GM23248 (cell line): ENCODE measurements at regions not wholly inside any gene's neighbourhood (a gene's known extent, or its start where the extent isn't known, plus 50 kb on each side); places are given as distances from the start of the nearest gene placed in this dataset.
A peak's percentile ranks its signal among the peaks of the same experiment; 100 is the strongest.

Experiments
- DNase-seq: peaks from one replicate; pipeline ENCODE4 v3.0.0-alpha.2; 2015
- H2AFZ ChIP-seq: fragments of 200-600 bp; sonication (generic); 2 replicates; pipeline ENCODE4 v1.6.1; 2016; ENCODE audit warnings: antibody characterized with exemption
- H3F3A ChIP-seq: fragments of 200-600 bp; sonication (generic); 2 replicates; pipeline ENCODE4 v1.6.1; 2016; ENCODE audit warnings: mild to moderate bottlenecking, antibody characterized with exemption, mixed run types; ENCODE audit not compliant: insufficient read depth
- H3K27ac ChIP-seq: fragments of 200-600 bp; sonication (generic); 2 replicates; pipeline ENCODE4 v1.5.1; 2016; ENCODE audit warnings: mild to moderate bottlenecking
- H3K27me3 ChIP-seq: fragments of 200-600 bp; sonication (generic); replicated peaks from 2 replicates; pipeline ENCODE4 v1.6.1; 2016; ENCODE audit warnings: mild to moderate bottlenecking; ENCODE audit not compliant: insufficient read depth
- H3K36me3 ChIP-seq: fragments of 200-600 bp; sonication (generic); 2 replicates; pipeline ENCODE4 v1.6.1; 2016; ENCODE audit warnings: low read depth, mild to moderate bottlenecking
- H3K4me1 ChIP-seq: fragments of 200-600 bp; sonication (generic); 2 replicates; pipeline ENCODE4 v1.6.1; 2016; ENCODE audit warnings: mild to moderate bottlenecking; ENCODE audit not compliant: insufficient read depth
- H3K4me2 ChIP-seq: fragments of 200-600 bp; sonication (generic); one replicate; pipeline ENCODE4 v1.6.1; 2016; ENCODE audit warnings: mild to moderate bottlenecking; ENCODE audit not compliant: unreplicated experiment
- H3K4me3 ChIP-seq: fragments of 200-600 bp; sonication (generic); 2 replicates; pipeline ENCODE4 v1.5.1; 2016; ENCODE audit warnings: mild to moderate bottlenecking
- H3K79me2 ChIP-seq: fragments of 200-600 bp; sonication (generic); 2 replicates; pipeline ENCODE4 v1.6.1; 2016; ENCODE audit warnings: mild to moderate bottlenecking; ENCODE audit not compliant: insufficient read depth
- H3K9ac ChIP-seq: fragments of 200-600 bp; sonication (generic); 2 replicates; pipeline ENCODE4 v1.6.1; 2016; ENCODE audit warnings: mild to moderate bottlenecking
- H3K9me2 ChIP-seq: fragments of 200-600 bp; sonication (generic); 2 replicates; pipeline ENCODE4 v1.6.1; 2016; ENCODE audit warnings: mixed run types, mild to moderate bottlenecking, moderate library complexity; ENCODE audit not compliant: insufficient read depth
- H3K9me3 ChIP-seq: fragments of 200-600 bp; sonication (generic); one replicate; pipeline ENCODE4 v1.6.1; 2017; ENCODE audit warnings: low read depth
- H4K20me1 ChIP-seq: fragments of 200-600 bp; sonication (generic); 2 replicates; pipeline ENCODE4 v1.6.0; 2016; ENCODE audit not compliant: insufficient read depth
- EZH2 ChIP-seq: fragments of 200-600 bp; sonication (generic); IDR thresholded peaks from 2 replicates; pipeline ENCODE4 v1.6.1; 2018; ENCODE audit warnings: antibody characterized with exemption, mild to moderate bottlenecking; ENCODE audit not compliant: insufficient read depth, poor library complexity, severe bottlenecking
- EZH2phosphoT487 ChIP-seq: fragments of 200-600 bp; sonication (generic); IDR thresholded peaks from 2 replicates; pipeline ENCODE4 v1.6.1; 2018; ENCODE audit warnings: antibody characterized with exemption, moderate library complexity, mild to moderate bottlenecking, low read depth; ENCODE audit not compliant: insufficient read depth
- WGBS, 2 experiments: methylation state at CpG; one replicate each; pipeline ENCODE4 v1.1.6; 2015 to 2017; ENCODE audit warnings: low lambda C conversion rate in 2 of 2, low coverage in 1 of 2; ENCODE audit errors: missing lambda C conversion rate in 2 of 2; 5-methylcytosine and 5-hydroxymethylcytosine counted together
- in situ Hi-C: fragments of 300-500 bp; cut with MboI; formaldehyde crosslinking; loops from 2 replicates; pipeline ENCODE4 v1.15.0; 2020

GRCh38 chr17:12523244-12523643 is 142.4 kb upstream of the MYOCD start:
- Histone ChIP-seq H3K4me3 (no peak overlapping the region), H3K9ac (no peak overlapping the region), H3K9me2 (no peaks in the 10 kb centered on the region), H3K79me2 (no peaks in the 10 kb centered on the region), H4K20me1 (no peaks in the 10 kb centered on the region), H3F3A (no peaks in the 10 kb centered on the region), H3K9me3 (no peaks in the 10 kb centered on the region), H3K36me3 (no peaks in the 10 kb centered on the region), H3K27me3 (no peaks in the 10 kb centered on the region), H3K27ac (no peak overlapping the region), H3K4me1 (no peaks in the 10 kb centered on the region), H2AFZ (no peak overlapping the region), H3K4me2 (no peak overlapping the region)
- 39 to 45% methylated on average over 5 of the region's 5 CpGs for WGBS, 2 experiments
- no peak for DNase-seq
- in situ Hi-C loops, result no loop called here
- no peak for TF ChIP-seq EZH2phosphoT487
- TF ChIP-seq EZH2, result no peak

GRCh38 chr17:12528036-12528435 is 137.7 kb upstream of the MYOCD start:
- DNase-seq, result no peak
- Histone ChIP-seq H3K9ac (no peak overlapping the region), H3K4me1 (no peaks in the 10 kb centered on the region), H3K9me2 (no peaks in the 10 kb centered on the region), H3K4me3 (no peak overlapping the region), H3K27ac (no peak overlapping the region), H4K20me1 (no peaks in the 10 kb centered on the region), H3F3A (no peaks in the 10 kb centered on the region), H2AFZ (no peak overlapping the region), H3K36me3 (no peaks in the 10 kb centered on the region), H3K4me2 (no peak overlapping the region), H3K27me3 (no peaks in the 10 kb centered on the region), H3K79me2 (no peaks in the 10 kb centered on the region), H3K9me3 (no peaks in the 10 kb centered on the region)
- in situ Hi-C loops, result no loop called here
- no peak for TF ChIP-seq EZH2
- no peak for TF ChIP-seq EZH2phosphoT487
- 26 to 46% methylated on average over 3 of the region's 3 CpGs for WGBS, 2 experiments

- 45 to 52% methylated on average over 4 of the region's 4 CpGs for WGBS, 2 experiments
- no peaks in the 10 kb centered on the region for H3K27me3 ChIP-seq
- no peak overlapping the region for H3K27ac ChIP-seq
- H4K20me1 ChIP-seq, result no peaks in the 10 kb centered on the region
- no peak overlapping the region for H3K4me2 ChIP-seq
- DNase-seq, result no peak
- H3K9me2 ChIP-seq, result no peaks in the 10 kb centered on the region
- no peaks in the 10 kb centered on the region for H3K79me2 ChIP-seq
- H3K9me3 ChIP-seq, result no peaks in the 10 kb centered on the region
- H2AFZ ChIP-seq, result no peak overlapping the region
- H3K4me1 ChIP-seq, result no peaks in the 10 kb centered on the region
- no peaks in the 10 kb centered on the region for H3F3A ChIP-seq
- no peak overlapping the region for H3K9ac ChIP-seq
- no peak overlapping the region for H3K4me3 ChIP-seq
- no peaks in the 10 kb centered on the region for H3K36me3 ChIP-seq
- no peak for TF ChIP-seq EZH2phosphoT487
- no peak for TF ChIP-seq EZH2
- in situ Hi-C loops, result no loop called here
These were observed 135.5 kb upstream of the MYOCD start for GRCh38 chr17:12530161-12530560.

- Histone ChIP-seq H3K4me3 (no peak overlapping the region), H3F3A (no peaks in the 10 kb centered on the region), H3K9me3 (no peaks in the 10 kb centered on the region), H3K27me3 (no peaks in the 10 kb centered on the region), H3K9me2 (no peaks in the 10 kb centered on the region), H3K4me2 (no peak overlapping the region), H4K20me1 (no peaks in the 10 kb centered on the region), H3K27ac (no peak overlapping the region), H3K79me2 (no peaks in the 10 kb centered on the region), H2AFZ (no peak overlapping the region), H3K9ac (no peak overlapping the region), H3K4me1 (no peaks in the 10 kb centered on the region), H3K36me3 (no peaks in the 10 kb centered on the region)
- TF ChIP-seq EZH2phosphoT487 (no peak), EZH2 (no peak)
- WGBS, 2 experiments, result 30 to 38% methylated on average over 3 of the region's 3 CpGs
- in situ Hi-C loops, result no loop called here
- DNase-seq, result no peak
These were observed 129.7 kb upstream of the MYOCD start for GRCh38 chr17:12536021-12536420.

- no peak overlapping the region for H3K4me3 ChIP-seq
- TF ChIP-seq EZH2phosphoT487 (no peak), EZH2 (no peak)
- peak; percentile 5 for DNase-seq
- H4K20me1 ChIP-seq, result no peaks in the 10 kb centered on the region
- H3K9me3 ChIP-seq, result no peaks in the 10 kb centered on the region
- 9% methylated on average over 1 of the region's 1 CpG for WGBS, 2 experiments
- no peak overlapping the region for H3K4me2 ChIP-seq
- no peaks in the 10 kb centered on the region for H3K36me3 ChIP-seq
- H3K27ac ChIP-seq, result no peak overlapping the region
- no peak overlapping the region for H3K9ac ChIP-seq
- no peaks in the 10 kb centered on the region for H3K79me2 ChIP-seq
- no peak overlapping the region for H2AFZ ChIP-seq
- in situ Hi-C loops, result no loop called here
- no peaks in the 10 kb centered on the region for H3F3A ChIP-seq
- no peaks in the 10 kb centered on the region for H3K9me2 ChIP-seq
- H3K27me3 ChIP-seq, result no peaks in the 10 kb centered on the region
- H3K4me1 ChIP-seq, result no peaks in the 10 kb centered on the region
These were observed 129.2 kb upstream of the MYOCD start for GRCh38 chr17:12536472-12536871.
